ENCODE measurements at regions not wholly inside any gene's neighbourhood (a gene's known extent, or its start where the extent isn't known, plus 50 kb on each side); places are given as distances from the start of the nearest gene placed in this dataset.

DNA sequence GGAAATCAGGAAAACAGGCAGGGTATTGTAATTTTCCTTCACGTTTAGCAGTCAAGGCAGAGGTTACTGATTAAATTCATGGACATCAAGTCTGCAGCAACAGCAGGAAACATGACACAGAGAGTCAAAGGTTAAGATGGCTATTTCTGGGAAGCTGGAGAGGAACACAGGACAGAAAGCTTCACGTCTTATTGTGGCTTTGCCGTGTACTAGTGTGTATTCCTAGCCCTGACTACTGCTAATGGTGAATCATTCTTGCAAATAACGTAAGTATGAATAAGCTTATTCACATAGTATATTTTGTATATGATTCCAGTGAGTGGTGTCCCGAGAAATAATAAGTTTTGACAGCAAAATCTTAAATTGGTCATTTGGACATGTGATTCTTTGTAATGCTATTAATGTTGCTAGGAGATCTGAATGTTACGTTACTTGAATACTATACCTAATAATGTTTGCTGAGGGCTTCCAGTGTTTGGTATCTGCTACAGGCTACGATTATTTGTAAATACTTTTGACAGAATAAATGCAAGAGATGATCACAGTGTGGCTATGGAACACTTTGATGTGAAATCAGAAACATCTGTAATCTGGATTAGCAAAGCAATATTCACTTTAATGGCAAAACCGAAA, 77.4 kb downstream of the DISP1 start:
- POLR2A ChIA-PET = interaction anchor here (0.5 to 1.2 kb wide), 2 partner anchors 8 kb away, joined by 3 read pairs; no protein-coding TSS in a partner anchor
- CTCF ChIA-PET (ENCODE audit: low intra/inter-chr PET ratio) = no interaction called here
- BruUV-seq (replicated peaks) = no TSS peak
- Histone ChIP-seq H3K4me2 (ENCODE audit: insufficient read depth, low read length) (no peak overlapping the region), H3K36me3 (ENCODE audit: control insufficient read depth, insufficient read depth, low read length) (no peaks in the 10 kb centered on the region), H3K4me3 (no peak overlapping the region), H3K79me2 (ENCODE audit: control insufficient read depth, insufficient read depth, low read length) (no peaks in the 10 kb centered on the region), H3K9ac (ENCODE audit: insufficient read depth in 1 of 2, low read depth in 2 of 2, low read length in 2 of 2) (no peak overlapping the region), H3K4me1 (replicated peaks in 1 of 2; ENCODE audit: control insufficient read depth in 2 of 2, insufficient read depth in 2 of 2, low read length in 2 of 2) (peaks cover 0 to 7% of the 10 kb centered on the region in 2 experiments; a peak in 1 of 5 replicates), H2AFZ (ENCODE audit: low read depth, low read length) (no peak overlapping the region), H3K27ac (ENCODE audit: extremely low read depth, low read depth, low read length) (no peak overlapping the region), H3K27me3 (ENCODE audit: control insufficient read depth in 2 of 2, insufficient read depth in 2 of 2, low read length in 2 of 2) (peaks cover 0 to 15% of the 10 kb centered on the region in 2 experiments; a peak in 2 of 5 replicates), H3K9me1 (ENCODE audit: control insufficient read depth, insufficient read depth, low read length) (no peaks in the 10 kb centered on the region), H3K9me3 (replicated peaks; ENCODE audit: control insufficient read depth, insufficient read depth, low read depth, low read length) (no peaks in the 10 kb centered on the region), H4K20me1 (replicated peaks; ENCODE audit: control insufficient read depth, insufficient read depth, low read length) (no peaks in the 10 kb centered on the region)
- DNase-seq (ENCODE audit: extremely low read depth in 1 of 4, low spot score in 3 of 4) (no peak), FAIRE-seq (no peak), ATAC-seq (no peak)
- WGBS (ENCODE audit: insufficient coverage, low coverage, missing lambda C conversion rate) = under 1% methylated on average over 8 of the region's 8 CpGs
- intact Hi-C loops (cut with micrococcal nuclease) (no loop called here), in situ Hi-C loops (cut with MboI) (no loop called here)
- TF ChIP-seq PML (IDR thresholded peaks at IDR 0.05; ENCODE audit: low read length) (no peak), ZNF764 (CRISPR knock-in tag; IDR thresholded peaks at IDR 0.05; ENCODE audit: low read depth) (no peak), CHCHD3 (CRISPR knock-in tag; IDR thresholded peaks at IDR 0.05) (no peak), TCF7L2 (IDR thresholded peaks at IDR 0.05; ENCODE audit: low read depth, low read length) (no peak), BRF1 (IDR thresholded peaks at IDR 0.05; ENCODE audit: borderline replicate concordance, extremely low read depth, insufficient read length) (no peak), PRPF4 (IDR thresholded peaks at IDR 0.05; ENCODE audit: insufficient read depth, low read depth, low read length, poor library complexity, severe bottlenecking) (no peak), E2F3 (CRISPR knock-in tag; IDR thresholded peaks at IDR 0.05) (no peak), RBFOX2 (IDR thresholded peaks at IDR 0.05; ENCODE audit: low read depth, low read length) (no peak), BACH1 (tag; IDR thresholded peaks at IDR 0.05) (no peak), NFIX (CRISPR knock-in tag; IDR thresholded peaks at IDR 0.05; ENCODE audit: low read depth) (no peak)
- TF ChIP-seq, protein P1, sequence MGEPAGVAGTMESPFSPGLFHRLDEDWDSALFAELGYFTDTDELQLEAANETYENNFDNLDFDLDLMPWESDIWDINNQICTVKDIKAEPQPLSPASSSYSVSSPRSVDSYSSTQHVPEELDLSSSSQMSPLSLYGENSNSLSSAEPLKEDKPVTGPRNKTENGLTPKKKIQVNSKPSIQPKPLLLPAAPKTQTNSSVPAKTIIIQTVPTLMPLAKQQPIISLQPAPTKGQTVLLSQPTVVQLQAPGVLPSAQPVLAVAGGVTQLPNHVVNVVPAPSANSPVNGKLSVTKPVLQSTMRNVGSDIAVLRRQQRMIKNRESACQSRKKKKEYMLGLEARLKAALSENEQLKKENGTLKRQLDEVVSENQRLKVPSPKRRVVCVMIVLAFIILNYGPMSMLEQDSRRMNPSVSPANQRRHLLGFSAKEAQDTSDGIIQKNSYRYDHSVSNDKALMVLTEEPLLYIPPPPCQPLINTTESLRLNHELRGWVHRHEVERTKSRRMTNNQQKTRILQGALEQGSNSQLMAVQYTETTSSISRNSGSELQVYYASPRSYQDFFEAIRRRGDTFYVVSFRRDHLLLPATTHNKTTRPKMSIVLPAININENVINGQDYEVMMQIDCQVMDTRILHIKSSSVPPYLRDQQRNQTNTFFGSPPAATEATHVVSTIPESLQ (CRISPR knock-in tag; IDR thresholded peaks at IDR 0.05) = no peak
- TF ChIP-seq, protein P2, sequence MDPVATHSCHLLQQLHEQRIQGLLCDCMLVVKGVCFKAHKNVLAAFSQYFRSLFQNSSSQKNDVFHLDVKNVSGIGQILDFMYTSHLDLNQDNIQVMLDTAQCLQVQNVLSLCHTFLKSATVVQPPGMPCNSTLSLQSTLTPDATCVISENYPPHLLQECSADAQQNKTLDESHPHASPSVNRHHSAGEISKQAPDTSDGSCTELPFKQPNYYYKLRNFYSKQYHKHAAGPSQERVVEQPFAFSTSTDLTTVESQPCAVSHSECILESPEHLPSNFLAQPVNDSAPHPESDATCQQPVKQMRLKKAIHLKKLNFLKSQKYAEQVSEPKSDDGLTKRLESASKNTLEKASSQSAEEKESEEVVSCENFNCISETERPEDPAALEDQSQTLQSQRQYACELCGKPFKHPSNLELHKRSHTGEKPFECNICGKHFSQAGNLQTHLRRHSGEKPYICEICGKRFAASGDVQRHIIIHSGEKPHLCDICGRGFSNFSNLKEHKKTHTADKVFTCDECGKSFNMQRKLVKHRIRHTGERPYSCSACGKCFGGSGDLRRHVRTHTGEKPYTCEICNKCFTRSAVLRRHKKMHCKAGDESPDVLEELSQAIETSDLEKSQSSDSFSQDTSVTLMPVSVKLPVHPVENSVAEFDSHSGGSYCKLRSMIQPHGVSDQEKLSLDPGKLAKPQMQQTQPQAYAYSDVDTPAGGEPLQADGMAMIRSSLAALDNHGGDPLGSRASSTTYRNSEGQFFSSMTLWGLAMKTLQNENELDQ (CRISPR knock-in tag; IDR thresholded peaks at IDR 0.05; ENCODE audit: borderline replicate concordance) = no peak
- TF ChIP-seq, protein P3, sequence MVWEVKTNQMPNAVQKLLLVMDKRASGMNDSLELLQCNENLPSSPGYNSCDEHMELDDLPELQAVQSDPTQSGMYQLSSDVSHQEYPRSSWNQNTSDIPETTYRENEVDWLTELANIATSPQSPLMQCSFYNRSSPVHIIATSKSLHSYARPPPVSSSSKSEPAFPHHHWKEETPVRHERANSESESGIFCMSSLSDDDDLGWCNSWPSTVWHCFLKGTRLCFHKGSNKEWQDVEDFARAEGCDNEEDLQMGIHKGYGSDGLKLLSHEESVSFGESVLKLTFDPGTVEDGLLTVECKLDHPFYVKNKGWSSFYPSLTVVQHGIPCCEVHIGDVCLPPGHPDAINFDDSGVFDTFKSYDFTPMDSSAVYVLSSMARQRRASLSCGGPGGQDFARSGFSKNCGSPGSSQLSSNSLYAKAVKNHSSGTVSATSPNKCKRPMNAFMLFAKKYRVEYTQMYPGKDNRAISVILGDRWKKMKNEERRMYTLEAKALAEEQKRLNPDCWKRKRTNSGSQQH (CRISPR knock-in tag; IDR thresholded peaks at IDR 0.05) = no peak
- TF ChIP-seq, protein P4, sequence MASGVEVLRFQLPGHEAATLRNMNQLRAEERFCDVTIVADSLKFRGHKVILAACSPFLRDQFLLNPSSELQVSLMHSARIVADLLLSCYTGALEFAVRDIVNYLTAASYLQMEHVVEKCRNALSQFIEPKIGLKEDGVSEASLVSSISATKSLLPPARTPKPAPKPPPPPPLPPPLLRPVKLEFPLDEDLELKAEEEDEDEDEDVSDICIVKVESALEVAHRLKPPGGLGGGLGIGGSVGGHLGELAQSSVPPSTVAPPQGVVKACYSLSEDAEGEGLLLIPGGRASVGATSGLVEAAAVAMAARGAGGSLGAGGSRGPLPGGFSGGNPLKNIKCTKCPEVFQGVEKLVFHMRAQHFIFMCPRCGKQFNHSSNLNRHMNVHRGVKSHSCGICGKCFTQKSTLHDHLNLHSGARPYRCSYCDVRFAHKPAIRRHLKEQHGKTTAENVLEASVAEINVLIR (CRISPR knock-in tag; IDR thresholded peaks at IDR 0.05) = no peak
